Sigmoid colon (tissue), 4 donors: ENCODE measurements at regions not wholly inside any gene's neighbourhood (a gene's known extent, or its start where the extent isn't known, plus 50 kb on each side); places are given as distances from the start of the nearest gene placed in this dataset.
"Not testable (repeated sequence)": the region's sequence is repeated elsewhere in the genome, so short reads cannot be mapped to it uniquely, and the experiment has no call there.

Experiments
- CTCF ChIP-seq, 4 experiments: fragments of 450-650 bp in 3 of 4; fragments of 200-600 bp in 1 of 4; IDR thresholded peaks; one replicate each; pipeline ENCODE4 v1.5.1; 2016 to 2019; ENCODE audit warnings: antibody characterized with exemption in 4 of 4, mild to moderate bottlenecking in 3 of 4, moderate library complexity in 2 of 4
- EP300 ChIP-seq, 4 donors: sonication (generic); formaldehyde crosslinking; IDR thresholded peaks; one replicate each; pipeline ENCODE4 v1.6.1; 2017; ENCODE audit warnings: antibody characterized with exemption in 4 of 4
- POLR2A ChIP-seq, 2 donors: fragments of 450-650 bp; IDR thresholded peaks; one replicate each; pipeline ENCODE4 v1.6.1; 2016; ENCODE audit warnings: antibody characterized with exemption in 2 of 2, mild to moderate bottlenecking in 2 of 2, moderate library complexity in 2 of 2

- TF ChIP-seq POLR2A, EP300, CTCF (IDR thresholded peaks at IDR 0.05): not testable (repeated sequence)
Measured at GRCh38 chr22:10753566-10753965, 4774.4 kb upstream of the OR11H1 start.
